WTC11 (cell line): ENCODE measurements at regions not wholly inside any gene's neighbourhood (a gene's known extent, or its start where the extent isn't known, plus 50 kb on each side); places are given as distances from the start of the nearest gene placed in this dataset.

Source experiments
- ATAC-seq: fragments of 200-7000 bp; cut with Tn5 transposase; 2 replicates; pipeline ENCODE4 v1.10.0; 2021; ENCODE audit warnings: mild to moderate bottlenecking, moderate library complexity
- CTCF ChIA-PET: fragments of 300-600 bp; sonication (Branson Sonifier 250); formaldehyde crosslinking; loops from one replicate; lab custom pipeline; 2021; ENCODE audit warnings: antibody characterized with exemption; lab: Charles Lee
- POLR2A ChIA-PET: fragments of 350-600 bp; sonication (Branson Sonifier 250); formaldehyde crosslinking; loops from one replicate; lab custom pipeline; 2021; ENCODE audit warnings: antibody characterized with exemption; lab: Charles Lee
- DNase-seq: peaks from one replicate; pipeline ENCODE4 v3.0.0; 2021; ENCODE audit warnings: low spot score
- H3K27ac Mint-ChIP-seq: 2 replicates; pipeline ENCODE4 v1.8.0; 2021; ENCODE audit warnings: mixed read lengths
- H3K27me3 Mint-ChIP-seq: 2 replicates; pipeline ENCODE4 v1.8.0; 2021; ENCODE audit warnings: low read depth, mild to moderate bottlenecking, moderate library complexity, mixed read lengths
- H3K36me3 Mint-ChIP-seq: 2 replicates; pipeline ENCODE4 v1.8.0; 2021; ENCODE audit warnings: mixed read lengths
- H3K4me1 Mint-ChIP-seq: 2 replicates; pipeline ENCODE4 v1.8.0; 2022; ENCODE audit warnings: mixed read lengths
- H3K4me3 Mint-ChIP-seq: 2 replicates; pipeline ENCODE4 v1.8.0; 2021; ENCODE audit warnings: mild to moderate bottlenecking, moderate library complexity, mixed read lengths
- H3K9me3 Mint-ChIP-seq: 2 replicates; pipeline ENCODE4 v1.8.0; 2021; ENCODE audit warnings: mixed read lengths
- ETV6 ChIP-seq: sonication (generic); formaldehyde crosslinking; IDR thresholded peaks from 2 replicates; pipeline ENCODE4 v1.8.1; 2022; ENCODE audit warnings: mild to moderate bottlenecking, missing genetic modification reagents
- FOXK1 ChIP-seq: sonication (generic); formaldehyde crosslinking; IDR thresholded peaks from 2 replicates; pipeline ENCODE4 v1.8.0; 2022; ENCODE audit warnings: mild to moderate bottlenecking, moderate library complexity, missing genetic modification reagents
- GRHL2 ChIP-seq: fragments of 250-450 bp; sonication (Bioruptor Pico); IDR thresholded peaks from 2 replicates; pipeline ENCODE4 v1.8.0; 2022; ENCODE audit warnings: mild to moderate bottlenecking, moderate library complexity; ENCODE audit not compliant: insufficient replicate concordance, severe bottlenecking
- IRF2 ChIP-seq: sonication (generic); formaldehyde crosslinking; IDR thresholded peaks from 2 replicates; pipeline ENCODE4 v1.8.0; 2022; ENCODE audit warnings: low read depth, missing genetic modification reagents, borderline replicate concordance
- NFE2L1 ChIP-seq: sonication (generic); formaldehyde crosslinking; IDR thresholded peaks from 2 replicates; pipeline ENCODE4 v1.8.1; 2023; ENCODE audit warnings: missing genetic modification reagents
- NFYB ChIP-seq: sonication (generic); formaldehyde crosslinking; conservative IDR thresholded peaks from 2 replicates; pipeline ENCODE4 v1.8.0; 2022; ENCODE audit warnings: low read depth, missing genetic modification reagents
- PRRX2 ChIP-seq: fragments of 250-450 bp; sonication (Bioruptor Pico); IDR thresholded peaks from 2 replicates; pipeline ENCODE4 v1.8.0; 2021; ENCODE audit warnings: mild to moderate bottlenecking
- SP1 ChIP-seq: sonication (generic); formaldehyde crosslinking; conservative IDR thresholded peaks from 2 replicates; pipeline ENCODE4 v1.8.1; 2022; ENCODE audit warnings: missing genetic modification reagents
- TCF7 ChIP-seq: sonication (generic); formaldehyde crosslinking; IDR thresholded peaks from 2 replicates; pipeline ENCODE4 v1.8.0; 2022; ENCODE audit warnings: mild to moderate bottlenecking, low read depth, missing genetic modification reagents, moderate library complexity
- TP53 ChIP-seq: sonication (generic); formaldehyde crosslinking; IDR thresholded peaks from 2 replicates; pipeline ENCODE4 v1.8.1; 2023; ENCODE audit warnings: mild to moderate bottlenecking, missing genetic modification reagents
- ZNF317 ChIP-seq: sonication (generic); formaldehyde crosslinking; IDR thresholded peaks from 2 replicates; pipeline ENCODE4 v1.8.1; 2023; ENCODE audit warnings: low read depth, mild to moderate bottlenecking, moderate library complexity, missing genetic modification reagents, borderline replicate concordance
- ZNF396 ChIP-seq: fragments of 250-450 bp; sonication (Bioruptor Pico); IDR thresholded peaks from 2 replicates; pipeline ENCODE4 v1.8.0; 2021; ENCODE audit warnings: mild to moderate bottlenecking, moderate library complexity, borderline replicate concordance
- TF ChIP-seq, protein P1 (sequence below): sonication (generic); formaldehyde crosslinking; IDR thresholded peaks from 2 replicates; pipeline ENCODE4 v1.8.1; 2023; ENCODE audit warnings: mild to moderate bottlenecking, missing genetic modification reagents
- TF ChIP-seq, protein P2 (sequence below): sonication (generic); formaldehyde crosslinking; IDR thresholded peaks from 2 replicates; pipeline ENCODE4 v1.8.1; 2022; ENCODE audit warnings: mild to moderate bottlenecking, missing genetic modification reagents, moderate library complexity, borderline replicate concordance
- TF ChIP-seq, protein P3 (sequence below): fragments of 250-450 bp; sonication (Bioruptor Pico); IDR thresholded peaks from 2 replicates; pipeline ENCODE4 v1.9.0; 2021; ENCODE audit warnings: mild to moderate bottlenecking, borderline replicate concordance
- TF ChIP-seq, protein P4 (sequence below): sonication (generic); formaldehyde crosslinking; IDR thresholded peaks from 2 replicates; pipeline ENCODE4 v1.8.1; 2023; ENCODE audit warnings: mild to moderate bottlenecking, missing genetic modification reagents, borderline replicate concordance
- TF ChIP-seq, protein P5 (sequence below): sonication (generic); formaldehyde crosslinking; IDR thresholded peaks from 2 replicates; pipeline ENCODE4 v1.8.0; 2022; ENCODE audit warnings: mild to moderate bottlenecking, missing genetic modification reagents
- TF ChIP-seq, protein P6 (sequence below): sonication (generic); formaldehyde crosslinking; IDR thresholded peaks from 2 replicates; pipeline ENCODE4 v1.8.1; 2023; ENCODE audit warnings: mild to moderate bottlenecking, missing genetic modification reagents, moderate library complexity

DNA sequence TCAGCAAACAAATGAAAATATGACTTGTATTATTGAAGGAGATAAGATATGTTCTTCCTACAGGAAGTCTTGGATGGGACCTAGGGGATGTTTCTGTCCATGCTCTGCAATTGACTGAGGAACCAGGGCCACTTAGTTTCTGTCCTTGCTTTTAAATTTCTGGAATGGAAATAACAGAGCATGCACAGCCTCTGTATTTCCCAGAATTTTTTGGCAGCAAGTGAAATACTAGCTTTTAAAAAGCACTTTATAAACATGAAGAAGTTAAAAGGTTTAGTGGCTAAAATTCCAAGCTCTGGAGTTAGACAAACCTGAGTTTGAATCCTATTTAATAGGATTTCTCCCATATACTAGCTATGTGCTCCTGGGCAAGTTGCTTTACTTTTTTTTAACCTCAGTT, 127.7 kb upstream of the FZD8 start:
- CTCF ChIA-PET, result interaction anchor here (1.2 kb wide), 1 partner anchor 133 kb away, joined by 3 read pairs; no protein-coding TSS in a partner anchor
- Mint-ChIP-seq H3K36me3 (no peaks in the 10 kb centered on the region), H3K27ac (no peak overlapping the region), H3K9me3 (peaks cover 8% of the 10 kb centered on the region), H3K4me3 (no peak overlapping the region), H3K4me1 (peaks cover 25% of the 10 kb centered on the region), H3K27me3 (no peaks in the 10 kb centered on the region)
- ATAC-seq (no peak), DNase-seq (no peak)
- TF ChIP-seq GRHL2 (no peak), ETV6 (CRISPR knock-in tag) (no peak), ZNF396 (CRISPR knock-in tag) (no peak), NFE2L1 (no peak), IRF2 (CRISPR knock-in tag) (no peak), FOXK1 (CRISPR knock-in tag) (no peak), ZNF317 (CRISPR knock-in tag) (no peak), SP1 (CRISPR knock-in tag) (no peak), TCF7 (CRISPR knock-in tag) (no peak), PRRX2 (CRISPR knock-in tag) (no peak), NFYB (CRISPR knock-in tag) (no peak), TP53 (no peak)
- TF ChIP-seq, protein P1, sequence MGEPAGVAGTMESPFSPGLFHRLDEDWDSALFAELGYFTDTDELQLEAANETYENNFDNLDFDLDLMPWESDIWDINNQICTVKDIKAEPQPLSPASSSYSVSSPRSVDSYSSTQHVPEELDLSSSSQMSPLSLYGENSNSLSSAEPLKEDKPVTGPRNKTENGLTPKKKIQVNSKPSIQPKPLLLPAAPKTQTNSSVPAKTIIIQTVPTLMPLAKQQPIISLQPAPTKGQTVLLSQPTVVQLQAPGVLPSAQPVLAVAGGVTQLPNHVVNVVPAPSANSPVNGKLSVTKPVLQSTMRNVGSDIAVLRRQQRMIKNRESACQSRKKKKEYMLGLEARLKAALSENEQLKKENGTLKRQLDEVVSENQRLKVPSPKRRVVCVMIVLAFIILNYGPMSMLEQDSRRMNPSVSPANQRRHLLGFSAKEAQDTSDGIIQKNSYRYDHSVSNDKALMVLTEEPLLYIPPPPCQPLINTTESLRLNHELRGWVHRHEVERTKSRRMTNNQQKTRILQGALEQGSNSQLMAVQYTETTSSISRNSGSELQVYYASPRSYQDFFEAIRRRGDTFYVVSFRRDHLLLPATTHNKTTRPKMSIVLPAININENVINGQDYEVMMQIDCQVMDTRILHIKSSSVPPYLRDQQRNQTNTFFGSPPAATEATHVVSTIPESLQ (CRISPR knock-in tag), result no peak
- TF ChIP-seq, protein P2, sequence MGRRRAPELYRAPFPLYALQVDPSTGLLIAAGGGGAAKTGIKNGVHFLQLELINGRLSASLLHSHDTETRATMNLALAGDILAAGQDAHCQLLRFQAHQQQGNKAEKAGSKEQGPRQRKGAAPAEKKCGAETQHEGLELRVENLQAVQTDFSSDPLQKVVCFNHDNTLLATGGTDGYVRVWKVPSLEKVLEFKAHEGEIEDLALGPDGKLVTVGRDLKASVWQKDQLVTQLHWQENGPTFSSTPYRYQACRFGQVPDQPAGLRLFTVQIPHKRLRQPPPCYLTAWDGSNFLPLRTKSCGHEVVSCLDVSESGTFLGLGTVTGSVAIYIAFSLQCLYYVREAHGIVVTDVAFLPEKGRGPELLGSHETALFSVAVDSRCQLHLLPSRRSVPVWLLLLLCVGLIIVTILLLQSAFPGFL (CRISPR knock-in tag), result no peak
- TF ChIP-seq, protein P3, sequence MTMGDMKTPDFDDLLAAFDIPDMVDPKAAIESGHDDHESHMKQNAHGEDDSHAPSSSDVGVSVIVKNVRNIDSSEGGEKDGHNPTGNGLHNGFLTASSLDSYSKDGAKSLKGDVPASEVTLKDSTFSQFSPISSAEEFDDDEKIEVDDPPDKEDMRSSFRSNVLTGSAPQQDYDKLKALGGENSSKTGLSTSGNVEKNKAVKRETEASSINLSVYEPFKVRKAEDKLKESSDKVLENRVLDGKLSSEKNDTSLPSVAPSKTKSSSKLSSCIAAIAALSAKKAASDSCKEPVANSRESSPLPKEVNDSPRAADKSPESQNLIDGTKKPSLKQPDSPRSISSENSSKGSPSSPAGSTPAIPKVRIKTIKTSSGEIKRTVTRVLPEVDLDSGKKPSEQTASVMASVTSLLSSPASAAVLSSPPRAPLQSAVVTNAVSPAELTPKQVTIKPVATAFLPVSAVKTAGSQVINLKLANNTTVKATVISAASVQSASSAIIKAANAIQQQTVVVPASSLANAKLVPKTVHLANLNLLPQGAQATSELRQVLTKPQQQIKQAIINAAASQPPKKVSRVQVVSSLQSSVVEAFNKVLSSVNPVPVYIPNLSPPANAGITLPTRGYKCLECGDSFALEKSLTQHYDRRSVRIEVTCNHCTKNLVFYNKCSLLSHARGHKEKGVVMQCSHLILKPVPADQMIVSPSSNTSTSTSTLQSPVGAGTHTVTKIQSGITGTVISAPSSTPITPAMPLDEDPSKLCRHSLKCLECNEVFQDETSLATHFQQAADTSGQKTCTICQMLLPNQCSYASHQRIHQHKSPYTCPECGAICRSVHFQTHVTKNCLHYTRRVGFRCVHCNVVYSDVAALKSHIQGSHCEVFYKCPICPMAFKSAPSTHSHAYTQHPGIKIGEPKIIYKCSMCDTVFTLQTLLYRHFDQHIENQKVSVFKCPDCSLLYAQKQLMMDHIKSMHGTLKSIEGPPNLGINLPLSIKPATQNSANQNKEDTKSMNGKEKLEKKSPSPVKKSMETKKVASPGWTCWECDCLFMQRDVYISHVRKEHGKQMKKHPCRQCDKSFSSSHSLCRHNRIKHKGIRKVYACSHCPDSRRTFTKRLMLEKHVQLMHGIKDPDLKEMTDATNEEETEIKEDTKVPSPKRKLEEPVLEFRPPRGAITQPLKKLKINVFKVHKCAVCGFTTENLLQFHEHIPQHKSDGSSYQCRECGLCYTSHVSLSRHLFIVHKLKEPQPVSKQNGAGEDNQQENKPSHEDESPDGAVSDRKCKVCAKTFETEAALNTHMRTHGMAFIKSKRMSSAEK (CRISPR knock-in tag), result no peak
- TF ChIP-seq, protein P4, sequence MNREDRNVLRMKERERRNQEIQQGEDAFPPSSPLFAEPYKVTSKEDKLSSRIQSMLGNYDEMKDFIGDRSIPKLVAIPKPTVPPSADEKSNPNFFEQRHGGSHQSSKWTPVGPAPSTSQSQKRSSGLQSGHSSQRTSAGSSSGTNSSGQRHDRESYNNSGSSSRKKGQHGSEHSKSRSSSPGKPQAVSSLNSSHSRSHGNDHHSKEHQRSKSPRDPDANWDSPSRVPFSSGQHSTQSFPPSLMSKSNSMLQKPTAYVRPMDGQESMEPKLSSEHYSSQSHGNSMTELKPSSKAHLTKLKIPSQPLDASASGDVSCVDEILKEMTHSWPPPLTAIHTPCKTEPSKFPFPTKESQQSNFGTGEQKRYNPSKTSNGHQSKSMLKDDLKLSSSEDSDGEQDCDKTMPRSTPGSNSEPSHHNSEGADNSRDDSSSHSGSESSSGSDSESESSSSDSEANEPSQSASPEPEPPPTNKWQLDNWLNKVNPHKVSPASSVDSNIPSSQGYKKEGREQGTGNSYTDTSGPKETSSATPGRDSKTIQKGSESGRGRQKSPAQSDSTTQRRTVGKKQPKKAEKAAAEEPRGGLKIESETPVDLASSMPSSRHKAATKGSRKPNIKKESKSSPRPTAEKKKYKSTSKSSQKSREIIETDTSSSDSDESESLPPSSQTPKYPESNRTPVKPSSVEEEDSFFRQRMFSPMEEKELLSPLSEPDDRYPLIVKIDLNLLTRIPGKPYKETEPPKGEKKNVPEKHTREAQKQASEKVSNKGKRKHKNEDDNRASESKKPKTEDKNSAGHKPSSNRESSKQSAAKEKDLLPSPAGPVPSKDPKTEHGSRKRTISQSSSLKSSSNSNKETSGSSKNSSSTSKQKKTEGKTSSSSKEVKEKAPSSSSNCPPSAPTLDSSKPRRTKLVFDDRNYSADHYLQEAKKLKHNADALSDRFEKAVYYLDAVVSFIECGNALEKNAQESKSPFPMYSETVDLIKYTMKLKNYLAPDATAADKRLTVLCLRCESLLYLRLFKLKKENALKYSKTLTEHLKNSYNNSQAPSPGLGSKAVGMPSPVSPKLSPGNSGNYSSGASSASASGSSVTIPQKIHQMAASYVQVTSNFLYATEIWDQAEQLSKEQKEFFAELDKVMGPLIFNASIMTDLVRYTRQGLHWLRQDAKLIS (CRISPR knock-in tag), result no peak
- TF ChIP-seq, protein P5, sequence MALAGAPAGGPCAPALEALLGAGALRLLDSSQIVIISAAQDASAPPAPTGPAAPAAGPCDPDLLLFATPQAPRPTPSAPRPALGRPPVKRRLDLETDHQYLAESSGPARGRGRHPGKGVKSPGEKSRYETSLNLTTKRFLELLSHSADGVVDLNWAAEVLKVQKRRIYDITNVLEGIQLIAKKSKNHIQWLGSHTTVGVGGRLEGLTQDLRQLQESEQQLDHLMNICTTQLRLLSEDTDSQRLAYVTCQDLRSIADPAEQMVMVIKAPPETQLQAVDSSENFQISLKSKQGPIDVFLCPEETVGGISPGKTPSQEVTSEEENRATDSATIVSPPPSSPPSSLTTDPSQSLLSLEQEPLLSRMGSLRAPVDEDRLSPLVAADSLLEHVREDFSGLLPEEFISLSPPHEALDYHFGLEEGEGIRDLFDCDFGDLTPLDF (CRISPR knock-in tag), result no peak
- TF ChIP-seq, protein P6, sequence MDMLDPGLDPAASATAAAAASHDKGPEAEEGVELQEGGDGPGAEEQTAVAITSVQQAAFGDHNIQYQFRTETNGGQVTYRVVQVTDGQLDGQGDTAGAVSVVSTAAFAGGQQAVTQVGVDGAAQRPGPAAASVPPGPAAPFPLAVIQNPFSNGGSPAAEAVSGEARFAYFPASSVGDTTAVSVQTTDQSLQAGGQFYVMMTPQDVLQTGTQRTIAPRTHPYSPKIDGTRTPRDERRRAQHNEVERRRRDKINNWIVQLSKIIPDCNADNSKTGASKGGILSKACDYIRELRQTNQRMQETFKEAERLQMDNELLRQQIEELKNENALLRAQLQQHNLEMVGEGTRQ (CRISPR knock-in tag), result no peak
- POLR2A ChIA-PET, result no interaction called here
